ENCODE measurements at regions not wholly inside any gene's neighbourhood (a gene's known extent, or its start where the extent isn't known, plus 50 kb on each side); places are given as distances from the start of the nearest gene placed in this dataset.
"Not testable (repeated sequence)": the region's sequence is repeated elsewhere in the genome, so short reads cannot be mapped to it uniquely, and the experiment has no call there.

- H3K36me3 ChIP-seq: no peaks in the 10 kb centered on the region
- intact Hi-C loops (cut with DNase I): no loop called here
- TF ChIP-seq POLR2A (IDR thresholded peaks at IDR 0.05; ENCODE audit: low read depth) (no peak), EP300 (IDR thresholded peaks at IDR 0.05) (no peak), POLR2AphosphoS5 (IDR thresholded peaks at IDR 0.05) (no peak), CTCF (IDR thresholded peaks at IDR 0.05) (no peak)
- DNase-seq (ENCODE audit: extremely low spot score): no peak
- no peak overlapping the region for H3K27ac ChIP-seq (replicated peaks in 1 of 4)
- H3K4me1 ChIP-seq: no peaks in the 10 kb centered on the region
- no peaks in the 10 kb centered on the region for H3K9me3 ChIP-seq
- 74% methylated on average over 2 of the region's 2 CpGs for WGBS
- H3K4me3 ChIP-seq: no peak overlapping the region
- no peaks in the 10 kb centered on the region for H3K27me3 ChIP-seq
These were observed 366.9 kb upstream of the PPP2R3A start for GRCh38 chr3:135598597-135598996.

GRCh38 chr3:135604512-135604911 lies 361.0 kb upstream of the PPP2R3A start:
- H3K4me3 ChIP-seq; H3K27me3 ChIP-seq; H3K36me3 ChIP-seq; DNase-seq (ENCODE audit: extremely low spot score); intact Hi-C loops (cut with DNase I); H3K4me1 ChIP-seq; H3K27ac ChIP-seq (replicated peaks in 1 of 4); H3K9me3 ChIP-seq: not testable (repeated sequence)
- WGBS: 60% methylated on average over 1 of the region's 10 CpGs

GRCh38 chr3:135618123-135618522 lies 347.4 kb upstream of the PPP2R3A start:
- Histone ChIP-seq H3K27ac (replicated peaks in 1 of 4) (no peak overlapping the region), H3K4me1 (no peaks in the 10 kb centered on the region), H3K27me3 (no peaks in the 10 kb centered on the region), H3K36me3 (no peaks in the 10 kb centered on the region), H3K9me3 (no peaks in the 10 kb centered on the region), H3K4me3 (no peak overlapping the region)
- 61% methylated on average over 4 of the region's 4 CpGs for WGBS
- intact Hi-C loops (cut with DNase I): no loop called here
- DNase-seq (ENCODE audit: extremely low spot score): no peak
- no peak for TF ChIP-seq POLR2A (IDR thresholded peaks at IDR 0.05; ENCODE audit: low read depth)
- TF ChIP-seq CTCF (IDR thresholded peaks at IDR 0.05): no peak

GRCh38 chr3:135621184-135621920 lies 344.2 kb upstream of the PPP2R3A start:
- WGBS: 77% methylated on average over 3 of the region's 3 CpGs
- TF ChIP-seq POLR2A (IDR thresholded peaks at IDR 0.05; ENCODE audit: low read depth) (no peak), POLR2AphosphoS5 (IDR thresholded peaks at IDR 0.05) (no peak), CTCF (IDR thresholded peaks at IDR 0.05) (no peak), EP300 (IDR thresholded peaks at IDR 0.05) (no peak)

GRCh38 chr3:135622215-135622614 lies 343.3 kb upstream of the PPP2R3A start:
- Histone ChIP-seq H3K4me1 (no peaks in the 10 kb centered on the region), H3K36me3 (no peaks in the 10 kb centered on the region), H3K4me3 (no peak overlapping the region), H3K27ac (replicated peaks in 1 of 4) (no peak overlapping the region), H3K9me3 (no peaks in the 10 kb centered on the region), H3K27me3 (no peaks in the 10 kb centered on the region)
- 71% methylated on average over 2 of the region's 2 CpGs for WGBS
- DNase-seq (ENCODE audit: extremely low spot score): no peak
- intact Hi-C loops (cut with DNase I): no loop called here
- TF ChIP-seq POLR2AphosphoS5 (IDR thresholded peaks at IDR 0.05) (no peak), CTCF (IDR thresholded peaks at IDR 0.05) (no peak), EP300 (IDR thresholded peaks at IDR 0.05) (no peak), POLR2A (IDR thresholded peaks at IDR 0.05; ENCODE audit: low read depth) (no peak)

More at GRCh38 chr3:135621184-135621920, 344.2 kb upstream of the PPP2R3A start:
- no peaks in the 10 kb centered on the region for H3K4me1 ChIP-seq
- H3K4me3 ChIP-seq: no peak overlapping the region
- H3K36me3 ChIP-seq: no peaks in the 10 kb centered on the region
- H3K27ac ChIP-seq (replicated peaks in 1 of 4): no peak overlapping the region
- no peak for DNase-seq (ENCODE audit: extremely low spot score)
- no peaks in the 10 kb centered on the region for H3K9me3 ChIP-seq
- intact Hi-C loops (cut with DNase I): no loop called here
- H3K27me3 ChIP-seq: no peaks in the 10 kb centered on the region
